ENCODE measurements at regions not wholly inside any gene's neighbourhood (a gene's known extent, or its start where the extent isn't known, plus 50 kb on each side); places are given as distances from the start of the nearest gene placed in this dataset.

- peaks cover 7% of the 10 kb centered on the region for H3K9me3 ChIP-seq
- TF ChIP-seq CTCF (IDR thresholded peaks at IDR 0.05): no peak
- no peak for ATAC-seq
- no peak for DNase-seq
- H3K4me3 ChIP-seq: no peak overlapping the region
- H3K27me3 ChIP-seq (ENCODE audit: insufficient read depth in 3 of 3, low read length in 2 of 3): no peaks in the 10 kb centered on the region
- no peak overlapping the region for H3K27ac ChIP-seq
- intact Hi-C loops (cut with DNase I): no loop called here
- no peaks in the 10 kb centered on the region for H3K4me1 ChIP-seq
- no peaks in the 10 kb centered on the region for H3K36me3 ChIP-seq (ENCODE audit: insufficient read depth in 1 of 2, low read depth in 1 of 2)
Measured at GRCh38 chr5:2482778-2483177, 268.7 kb downstream of the IRX2 start.

GRCh38 chr5:2480871-2481270, 270.6 kb downstream of the IRX2 start:
- ATAC-seq: no peak
- intact Hi-C loops (cut with DNase I): no loop called here
- 63 to 77% (median 74%) methylated on average over 4 of the region's 4 CpGs for WGBS, 3 donors

GRCh38 chr5:2475902-2476301, 275.6 kb downstream of the IRX2 start:
- H3K27me3 ChIP-seq (ENCODE audit: insufficient read depth in 3 of 3, low read length in 2 of 3): no peaks in the 10 kb centered on the region
- no peak for ATAC-seq
- H3K9me3 ChIP-seq: no peaks in the 10 kb centered on the region
- intact Hi-C loops (cut with DNase I): no loop called here
- WGBS, 3 donors: 81 to 83% (median 83%) methylated on average over 3 of the region's 3 CpGs
- no peak overlapping the region for H3K4me3 ChIP-seq
- no peaks in the 10 kb centered on the region for H3K4me1 ChIP-seq
- no peak for TF ChIP-seq CTCF (IDR thresholded peaks at IDR 0.05)
- H3K36me3 ChIP-seq (ENCODE audit: insufficient read depth in 1 of 2, low read depth in 1 of 2): no peaks in the 10 kb centered on the region
- no peak for DNase-seq
- no peak overlapping the region for H3K27ac ChIP-seq

More at GRCh38 chr5:2480871-2481270, 270.6 kb downstream of the IRX2 start:
- H3K4me3 ChIP-seq: no peak overlapping the region
- no peak overlapping the region for H3K27ac ChIP-seq
- H3K9me3 ChIP-seq: peaks cover 7% of the 10 kb centered on the region
- no peaks in the 10 kb centered on the region for H3K4me1 ChIP-seq
- H3K36me3 ChIP-seq (ENCODE audit: insufficient read depth in 1 of 2, low read depth in 1 of 2): no peaks in the 10 kb centered on the region
- no peaks in the 10 kb centered on the region for H3K27me3 ChIP-seq (ENCODE audit: insufficient read depth in 3 of 3, low read length in 2 of 3)
- DNase-seq: no peak
- no peak for TF ChIP-seq CTCF (IDR thresholded peaks at IDR 0.05)

- ATAC-seq: no peak
- intact Hi-C loops (cut with DNase I): no loop called here
- no peak overlapping the region for H3K27ac ChIP-seq
- H3K4me1 ChIP-seq: no peaks in the 10 kb centered on the region
- H3K36me3 ChIP-seq (ENCODE audit: insufficient read depth in 1 of 2, low read depth in 1 of 2): no peaks in the 10 kb centered on the region
- H3K4me3 ChIP-seq: no peak overlapping the region
- no peak for TF ChIP-seq CTCF (IDR thresholded peaks at IDR 0.05)
- H3K9me3 ChIP-seq: no peaks in the 10 kb centered on the region
- no peak for DNase-seq
- 82 to 87% (median 87%) methylated on average over 5 of the region's 5 CpGs for WGBS, 3 donors
- H3K27me3 ChIP-seq (ENCODE audit: insufficient read depth in 3 of 3, low read length in 2 of 3): no peaks in the 10 kb centered on the region
Measured at GRCh38 chr5:2472670-2473069, 278.8 kb downstream of the IRX2 start.

GRCh38 chr5:2471152-2471879, 280.2 kb downstream of the IRX2 start:
- Histone ChIP-seq H3K36me3 (ENCODE audit: insufficient read depth in 1 of 2, low read depth in 1 of 2) (no peaks in the 10 kb centered on the region), H3K27ac (no peak overlapping the region), H3K4me1 (no peaks in the 10 kb centered on the region), H3K4me3 (no peak overlapping the region), H3K9me3 (no peaks in the 10 kb centered on the region), H3K27me3 (ENCODE audit: insufficient read depth in 3 of 3, low read length in 2 of 3) (no peaks in the 10 kb centered on the region)
- intact Hi-C loops (cut with DNase I): no loop called here
- no peak for TF ChIP-seq CTCF (IDR thresholded peaks at IDR 0.05)
- ATAC-seq: no peak
- no peak for DNase-seq
- WGBS, 3 donors: 71 to 80% (median 77%) methylated on average over 3 of the region's 3 CpGs
